GM23248 (cell line): ENCODE measurements at regions not wholly inside any gene's neighbourhood (a gene's known extent, or its start where the extent isn't known, plus 50 kb on each side); places are given as distances from the start of the nearest gene placed in this dataset.

Experiments used
- EZH2 ChIP-seq: fragments of 200-600 bp; sonication (generic); IDR thresholded peaks from 2 replicates; pipeline ENCODE4 v1.6.1; 2018; ENCODE audit warnings: antibody characterized with exemption, mild to moderate bottlenecking; ENCODE audit not compliant: insufficient read depth, poor library complexity, severe bottlenecking
- EZH2phosphoT487 ChIP-seq: fragments of 200-600 bp; sonication (generic); IDR thresholded peaks from 2 replicates; pipeline ENCODE4 v1.6.1; 2018; ENCODE audit warnings: antibody characterized with exemption, moderate library complexity, mild to moderate bottlenecking, low read depth; ENCODE audit not compliant: insufficient read depth

DNA sequence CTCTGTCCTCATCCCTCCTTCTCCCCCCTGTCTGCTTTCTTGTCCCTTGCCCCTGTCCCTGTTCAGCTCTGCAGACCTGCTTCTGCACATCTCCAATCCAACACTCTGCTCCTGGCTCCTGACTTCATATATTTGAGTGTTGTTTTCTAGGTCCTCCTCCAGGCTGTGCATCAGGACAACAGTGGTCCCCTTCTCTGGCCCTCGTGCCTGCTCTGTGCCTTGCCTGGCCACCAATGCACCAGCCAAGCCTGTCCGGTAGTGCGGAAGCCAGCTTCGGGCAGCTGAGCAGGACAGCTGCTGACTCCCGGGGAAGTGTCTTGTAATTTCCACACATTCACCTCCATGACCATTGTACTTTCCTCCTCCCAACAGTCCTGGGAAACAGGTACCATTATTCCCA is 203.4 kb upstream of the RAB4A start:
- no peak for TF ChIP-seq EZH2
- no peak for TF ChIP-seq EZH2phosphoT487
